GM12878 (cell line): ENCODE measurements at regions not wholly inside any gene's neighbourhood (a gene's known extent, or its start where the extent isn't known, plus 50 kb on each side); places are given as distances from the start of the nearest gene placed in this dataset.

Source experiments
- EGR1 ChIP-seq, 2 experiments: IDR thresholded peaks; 1 replicate in 1 of 2; 2 replicates in 1 of 2; pipeline ENCODE4 v1.6.1; 2011 to 2012; ENCODE audit warnings: low read depth in 2 of 2, low read length in 2 of 2, borderline replicate concordance in 1 of 2, mild to moderate bottlenecking in 1 of 2, moderate library complexity in 1 of 2
- JUND ChIP-seq: IDR thresholded peaks from 2 replicates; pipeline ENCODE4 v1.6.1; 2012; ENCODE audit warnings: low read depth, mild to moderate bottlenecking, low read length, improper control_type of control experiment, moderate library complexity
- NFIC ChIP-seq: IDR thresholded peaks from 2 replicates; pipeline ENCODE4 v1.6.1; 2012; ENCODE audit warnings: low read depth, mild to moderate bottlenecking, inconsistent platforms, low read length, moderate library complexity
- POLR2A ChIP-seq: IDR thresholded peaks from 2 replicates; pipeline ENCODE4 v1.6.1; 2011; ENCODE audit warnings: low read depth, mild to moderate bottlenecking, low read length
- RAD51 ChIP-seq: fragments of 450-650 bp; IDR thresholded peaks from 2 replicates; pipeline ENCODE4 v1.6.1; 2016; ENCODE audit warnings: moderate library complexity, mild to moderate bottlenecking, inconsistent platforms
- TF ChIP-seq, protein P1 (sequence below): IDR thresholded peaks from 2 replicates; pipeline ENCODE4 v1.6.1; 2011; ENCODE audit warnings: borderline replicate concordance, low read depth, mild to moderate bottlenecking, moderate library complexity, mixed read lengths, low read length; ENCODE audit not compliant: insufficient read depth; ENCODE audit errors: extremely low read length
- TF ChIP-seq, protein P2 (sequence below): IDR thresholded peaks from 2 replicates; pipeline ENCODE4 v1.6.1; 2011; ENCODE audit warnings: borderline replicate concordance, low read depth, mild to moderate bottlenecking, moderate library complexity, low read length; ENCODE audit not compliant: insufficient read depth, poor library complexity, severe bottlenecking
- TF ChIP-seq, protein P3 (sequence below), 3 experiments: IDR thresholded peaks in 2 of 3; conservative IDR thresholded peaks in 1 of 3; 2 replicates each; pipeline ENCODE4 v1.5.1; 2011; ENCODE audit warnings: low read depth in 3 of 3, low read length in 3 of 3, mild to moderate bottlenecking in 3 of 3, control low read depth in 2 of 3, moderate library complexity in 2 of 3, inconsistent platforms in 1 of 3, mixed read lengths in 1 of 3; ENCODE audit not compliant: control insufficient read depth in 2 of 3, insufficient read depth in 1 of 3; ENCODE audit errors: extremely low read depth in 1 of 3

DNA sequence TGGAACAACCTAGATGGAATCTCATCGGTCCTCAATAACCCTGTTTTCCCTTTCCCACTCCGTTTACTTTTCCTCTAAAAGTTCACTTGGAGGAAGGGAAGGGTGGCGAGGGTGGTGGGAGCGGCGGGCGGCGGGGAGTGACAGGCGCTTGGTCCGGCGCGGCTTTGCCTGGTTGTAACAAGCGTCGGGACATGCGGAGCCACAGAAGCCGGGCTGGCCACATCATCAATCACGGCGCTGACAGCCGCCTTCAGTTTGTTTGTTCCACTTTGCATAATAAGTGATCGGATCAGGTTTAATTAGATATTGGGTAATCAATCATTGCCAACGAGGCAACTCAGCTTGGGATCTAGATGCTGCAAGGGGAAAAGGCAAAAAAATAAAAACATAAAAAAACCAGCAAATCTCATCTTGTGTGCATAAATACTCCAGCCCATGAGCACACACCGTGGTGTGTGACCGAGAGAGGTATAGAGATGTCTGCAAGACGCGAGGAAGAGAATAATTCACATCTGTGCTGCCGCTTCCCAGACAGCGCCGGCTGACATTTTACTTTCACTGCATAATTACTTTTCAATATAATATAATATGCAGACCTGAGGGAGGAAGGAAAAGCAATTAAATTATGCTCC is 396.2 kb upstream of the IRX4 start:
- TF ChIP-seq RAD51 (no peak), NFIC (no peak), EGR1 (IDR thresholded peaks at IDR 0.05; ENCODE audit: borderline replicate concordance in 1 of 2, low read depth in 2 of 2, low read length in 2 of 2) (no peak), JUND (no peak), POLR2A (no peak)
- TF ChIP-seq, protein P1, sequence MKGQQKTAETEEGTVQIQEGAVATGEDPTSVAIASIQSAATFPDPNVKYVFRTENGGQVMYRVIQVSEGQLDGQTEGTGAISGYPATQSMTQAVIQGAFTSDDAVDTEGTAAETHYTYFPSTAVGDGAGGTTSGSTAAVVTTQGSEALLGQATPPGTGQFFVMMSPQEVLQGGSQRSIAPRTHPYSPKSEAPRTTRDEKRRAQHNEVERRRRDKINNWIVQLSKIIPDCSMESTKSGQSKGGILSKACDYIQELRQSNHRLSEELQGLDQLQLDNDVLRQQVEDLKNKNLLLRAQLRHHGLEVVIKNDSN = no peak
- TF ChIP-seq, protein P2, sequence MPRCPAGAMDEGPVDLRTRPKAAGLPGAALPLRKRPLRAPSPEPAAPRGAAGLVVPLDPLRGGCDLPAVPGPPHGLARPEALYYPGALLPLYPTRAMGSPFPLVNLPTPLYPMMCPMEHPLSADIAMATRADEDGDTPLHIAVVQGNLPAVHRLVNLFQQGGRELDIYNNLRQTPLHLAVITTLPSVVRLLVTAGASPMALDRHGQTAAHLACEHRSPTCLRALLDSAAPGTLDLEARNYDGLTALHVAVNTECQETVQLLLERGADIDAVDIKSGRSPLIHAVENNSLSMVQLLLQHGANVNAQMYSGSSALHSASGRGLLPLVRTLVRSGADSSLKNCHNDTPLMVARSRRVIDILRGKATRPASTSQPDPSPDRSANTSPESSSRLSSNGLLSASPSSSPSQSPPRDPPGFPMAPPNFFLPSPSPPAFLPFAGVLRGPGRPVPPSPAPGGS = no peak
- TF ChIP-seq, protein P3, sequence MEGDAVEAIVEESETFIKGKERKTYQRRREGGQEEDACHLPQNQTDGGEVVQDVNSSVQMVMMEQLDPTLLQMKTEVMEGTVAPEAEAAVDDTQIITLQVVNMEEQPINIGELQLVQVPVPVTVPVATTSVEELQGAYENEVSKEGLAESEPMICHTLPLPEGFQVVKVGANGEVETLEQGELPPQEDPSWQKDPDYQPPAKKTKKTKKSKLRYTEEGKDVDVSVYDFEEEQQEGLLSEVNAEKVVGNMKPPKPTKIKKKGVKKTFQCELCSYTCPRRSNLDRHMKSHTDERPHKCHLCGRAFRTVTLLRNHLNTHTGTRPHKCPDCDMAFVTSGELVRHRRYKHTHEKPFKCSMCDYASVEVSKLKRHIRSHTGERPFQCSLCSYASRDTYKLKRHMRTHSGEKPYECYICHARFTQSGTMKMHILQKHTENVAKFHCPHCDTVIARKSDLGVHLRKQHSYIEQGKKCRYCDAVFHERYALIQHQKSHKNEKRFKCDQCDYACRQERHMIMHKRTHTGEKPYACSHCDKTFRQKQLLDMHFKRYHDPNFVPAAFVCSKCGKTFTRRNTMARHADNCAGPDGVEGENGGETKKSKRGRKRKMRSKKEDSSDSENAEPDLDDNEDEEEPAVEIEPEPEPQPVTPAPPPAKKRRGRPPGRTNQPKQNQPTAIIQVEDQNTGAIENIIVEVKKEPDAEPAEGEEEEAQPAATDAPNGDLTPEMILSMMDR (IDR thresholded peaks at IDR 0.05 in 2 of 3, conservative IDR thresholded peaks at IDR 0.05 in 1 of 3; ENCODE audit: control insufficient read depth in 2 of 3, extremely low read depth in 1 of 3, insufficient read depth in 1 of 3, low read depth in 3 of 3, low read length in 3 of 3) = no peak
